AG09319 (cell line): ENCODE measurements at regions not wholly inside any gene's neighbourhood (a gene's known extent, or its start where the extent isn't known, plus 50 kb on each side); places are given as distances from the start of the nearest gene placed in this dataset.
"Not testable (repeated sequence)": the region's sequence is repeated elsewhere in the genome, so short reads cannot be mapped to it uniquely, and the experiment has no call there.

Source experiments
- DNase-seq: peaks from one replicate; pipeline ENCODE4 v3.0.0-alpha.2; 2010; ENCODE audit warnings: low read depth; ENCODE audit errors: extremely low read depth
- CTCF ChIP-seq: IDR thresholded peaks from 2 replicates; pipeline ENCODE4 v1.5.1; 2011; ENCODE audit warnings: low read depth, mild to moderate bottlenecking, inconsistent platforms, low read length, moderate library complexity

GRCh38 chr4:86413426-86413825, 53.6 kb upstream of the MAPK10 start:
- DNase-seq = not testable (repeated sequence)

DNA sequence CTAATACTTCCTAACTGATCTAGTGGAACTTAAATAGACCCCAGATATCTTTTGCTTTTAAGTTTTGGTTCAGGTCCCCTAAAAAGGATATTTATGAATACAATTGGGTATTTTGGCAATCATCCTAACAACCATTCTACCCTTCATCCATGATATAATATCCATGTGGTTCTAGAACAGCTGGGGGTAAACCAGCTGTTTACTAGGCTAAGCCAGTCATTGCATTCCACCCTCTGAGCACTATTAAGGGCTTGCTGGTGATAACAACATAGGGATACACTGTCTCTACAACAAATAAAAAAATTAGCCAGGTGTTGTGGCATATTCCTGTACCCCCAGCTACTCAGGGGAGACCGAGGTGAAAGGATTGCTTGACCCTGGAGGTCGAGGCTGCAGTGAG, 54.8 kb upstream of the MAPK10 start:
- no peak for TF ChIP-seq CTCF
- DNase-seq = no peak

DNA sequence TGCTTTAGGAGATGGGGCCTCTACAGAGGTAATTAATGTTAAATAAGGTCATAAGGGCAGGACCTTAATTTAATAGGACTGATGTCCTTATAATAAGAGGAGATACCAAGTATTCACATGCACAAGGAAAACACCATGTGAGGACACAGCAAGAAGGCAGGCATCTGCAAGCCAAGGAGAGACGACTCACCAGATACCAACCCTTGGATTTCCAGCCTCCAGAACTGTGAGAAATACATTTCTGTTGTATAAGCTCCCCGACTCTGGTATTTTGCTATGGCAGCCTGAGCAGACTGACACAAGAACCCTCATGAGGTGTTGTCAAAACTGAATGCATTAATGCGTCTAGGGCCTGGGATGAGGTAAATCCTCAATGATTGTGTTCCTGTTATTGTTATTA, 56.2 kb upstream of the MAPK10 start:
- TF ChIP-seq CTCF = no peak
- DNase-seq = no peak

DNA sequence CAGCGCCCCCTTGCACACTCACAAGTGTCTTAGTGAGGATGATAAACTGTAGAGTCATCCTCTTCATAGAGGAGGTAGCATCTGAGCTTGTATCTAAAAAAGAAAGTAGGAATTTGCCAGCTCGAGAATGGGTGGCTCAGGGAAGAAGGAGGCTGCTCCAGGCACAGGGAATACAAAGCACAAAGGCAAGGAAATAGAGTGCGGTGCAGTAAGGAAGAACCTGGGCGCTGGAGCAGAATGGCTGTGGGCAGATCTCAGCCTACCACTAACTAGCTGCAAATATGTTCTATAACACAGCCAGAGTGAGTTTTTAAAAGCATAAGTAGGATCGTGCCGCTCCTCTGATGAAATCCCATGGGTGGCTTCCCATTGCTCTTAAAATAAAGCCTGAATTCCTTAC, 61.6 kb upstream of the MAPK10 start:
- DNase-seq = no peak
- TF ChIP-seq CTCF = no peak

- no peak for TF ChIP-seq CTCF
- no peak for DNase-seq
Observed at GRCh38 chr4:86431543-86432116, 71.8 kb upstream of the MAPK10 start.

- TF ChIP-seq CTCF = no peak
- no peak for DNase-seq
Observed at GRCh38 chr4:86432559-86433134, 72.8 kb upstream of the MAPK10 start.

- TF ChIP-seq CTCF = no peak
- no peak for DNase-seq
Observed at GRCh38 chr4:86439293-86439692, 79.4 kb upstream of the MAPK10 start.
